Fibroblast of pulmonary artery (primary cell): ENCODE measurements at regions not wholly inside any gene's neighbourhood (a gene's known extent, or its start where the extent isn't known, plus 50 kb on each side); places are given as distances from the start of the nearest gene placed in this dataset.

ENCODE experiments used
- DNase-seq: peaks from one replicate; pipeline ENCODE4 v3.0.0-alpha.2; 2010; ENCODE audit warnings: low read depth
- H3K4me3 ChIP-seq: replicated peaks from 2 replicates; pipeline ENCODE4 v1.5.1; 2011; ENCODE audit warnings: low read depth, mild to moderate bottlenecking, control low read depth, low read length, moderate library complexity
- CTCF ChIP-seq: IDR thresholded peaks from 2 replicates; pipeline ENCODE4 v1.5.1; 2011; ENCODE audit warnings: mild to moderate bottlenecking, control low read depth, low read length, inconsistent platforms; ENCODE audit errors: missing control alignments

- no peak overlapping the region for H3K4me3 ChIP-seq
- no peak for TF ChIP-seq CTCF
- DNase-seq, result no peak
Measured at GRCh38 chr3:59444676-59445075, 394.9 kb upstream of the CFAP20DC start.

- no peak for DNase-seq
- no peak overlapping the region for H3K4me3 ChIP-seq
- no peak for TF ChIP-seq CTCF
Measured at GRCh38 chr3:59444294-59444671, 394.5 kb upstream of the CFAP20DC start.

- TF ChIP-seq CTCF, result no peak
- H3K4me3 ChIP-seq, result no peak overlapping the region
- DNase-seq, result no peak
Measured at GRCh38 chr3:59443618-59444293, 393.9 kb upstream of the CFAP20DC start.

- DNase-seq, result no peak
- no peak for TF ChIP-seq CTCF
- H3K4me3 ChIP-seq, result no peak overlapping the region
Measured at GRCh38 chr3:59442046-59442445, 392.2 kb upstream of the CFAP20DC start.

- DNase-seq, result no peak
Measured at GRCh38 chr3:59440285-59441028, 390.6 kb upstream of the CFAP20DC start.

GRCh38 chr3:59438492-59438891 lies 388.7 kb upstream of the CFAP20DC start:
- H3K4me3 ChIP-seq, result no peak overlapping the region
- no peak for TF ChIP-seq CTCF
- DNase-seq, result no peak

More at GRCh38 chr3:59440285-59441028, 390.6 kb upstream of the CFAP20DC start:
- TF ChIP-seq CTCF, result no peak
- no peak overlapping the region for H3K4me3 ChIP-seq
